ENCODE measurements at regions not wholly inside any gene's neighbourhood (a gene's known extent, or its start where the extent isn't known, plus 50 kb on each side); places are given as distances from the start of the nearest gene placed in this dataset.

- Histone ChIP-seq H3K36me3 (ENCODE audit: insufficient read depth, low read length) (no peaks in the 10 kb centered on the region), H3K9ac (ENCODE audit: low read depth, low read length) (no peak overlapping the region), H3K9me3 (ENCODE audit: control insufficient read depth, insufficient read depth, low read length) (no peaks in the 10 kb centered on the region), H3K4me1 (ENCODE audit: insufficient read depth, low read length) (peaks cover 4% of the 10 kb centered on the region; the same call in 1 of the 2 replicates)
Measured at GRCh38 chr12:98211909-98212695, 303.3 kb upstream of the TMPO start.

GRCh38 chr12:98213556-98213955, 301.8 kb upstream of the TMPO start:
- Histone ChIP-seq H3K9me3 (ENCODE audit: control insufficient read depth, insufficient read depth, low read length) (no peaks in the 10 kb centered on the region), H3K36me3 (ENCODE audit: insufficient read depth, low read length) (no peaks in the 10 kb centered on the region), H3K9ac (ENCODE audit: low read depth, low read length) (no peak overlapping the region), H3K4me1 (ENCODE audit: insufficient read depth, low read length) (peaks cover 4% of the 10 kb centered on the region; the same call in 1 of the 2 replicates)

- Histone ChIP-seq H3K4me1 (ENCODE audit: insufficient read depth, low read length) (peaks cover 11% of the 10 kb centered on the region; the same call in 1 of the 2 replicates), H3K9ac (ENCODE audit: low read depth, low read length) (no peak overlapping the region), H3K9me3 (ENCODE audit: control insufficient read depth, insufficient read depth, low read length) (no peaks in the 10 kb centered on the region), H3K36me3 (ENCODE audit: insufficient read depth, low read length) (no peaks in the 10 kb centered on the region)
Measured at GRCh38 chr12:98217257-98217656, 298.1 kb upstream of the TMPO start.

- no peak overlapping the region for H3K9ac ChIP-seq (ENCODE audit: low read depth, low read length)
- H3K36me3 ChIP-seq (ENCODE audit: insufficient read depth, low read length) = no peaks in the 10 kb centered on the region
Measured at GRCh38 chr12:98220636-98221035, 294.8 kb upstream of the TMPO start.

GRCh38 chr12:98221243-98221808, 294.1 kb upstream of the TMPO start:
- no peaks in the 10 kb centered on the region for H3K36me3 ChIP-seq (ENCODE audit: insufficient read depth, low read length)
- H3K4me1 ChIP-seq (ENCODE audit: insufficient read depth, low read length) = peaks cover 8% of the 10 kb centered on the region; the same call in 1 of the 2 replicates
- 0 out of 2 replicates have a peak, but pooled peaks cover 1% of the 10 kb centered on the region for H3K9me3 ChIP-seq (ENCODE audit: control insufficient read depth, insufficient read depth, low read length)
- no peak overlapping the region for H3K9ac ChIP-seq (ENCODE audit: low read depth, low read length)

More at GRCh38 chr12:98220636-98221035, 294.8 kb upstream of the TMPO start:
- Histone ChIP-seq H3K9me3 (ENCODE audit: control insufficient read depth, insufficient read depth, low read length) (no peaks in the 10 kb centered on the region), H3K4me1 (ENCODE audit: insufficient read depth, low read length) (peaks cover 8% of the 10 kb centered on the region; the same call in 1 of the 2 replicates)

GRCh38 chr12:98222135-98222534, 293.3 kb upstream of the TMPO start:
- Histone ChIP-seq H3K36me3 (ENCODE audit: insufficient read depth, low read length) (no peaks in the 10 kb centered on the region), H3K4me1 (ENCODE audit: insufficient read depth, low read length) (peaks cover 8% of the 10 kb centered on the region; the same call in 1 of the 2 replicates), H3K9ac (ENCODE audit: low read depth, low read length) (no peak overlapping the region), H3K9me3 (ENCODE audit: control insufficient read depth, insufficient read depth, low read length) (0 out of 2 replicates have a peak, but pooled peaks cover 2% of the 10 kb centered on the region)

- Histone ChIP-seq H3K9ac (ENCODE audit: low read depth, low read length) (no peak overlapping the region), H3K4me1 (ENCODE audit: insufficient read depth, low read length) (peaks cover 8% of the 10 kb centered on the region; the same call in 1 of the 2 replicates), H3K9me3 (ENCODE audit: control insufficient read depth, insufficient read depth, low read length) (0 out of 2 replicates have a peak, but pooled peaks cover 2% of the 10 kb centered on the region), H3K36me3 (ENCODE audit: insufficient read depth, low read length) (no peaks in the 10 kb centered on the region)
Measured at GRCh38 chr12:98224584-98225221, 290.7 kb upstream of the TMPO start.

GRCh38 chr12:98227162-98227561, 288.2 kb upstream of the TMPO start:
- no peak overlapping the region for H3K9ac ChIP-seq (ENCODE audit: low read depth, low read length)
- H3K9me3 ChIP-seq (ENCODE audit: control insufficient read depth, insufficient read depth, low read length) = 0 out of 2 replicates have a peak, but pooled peaks cover 2% of the 10 kb centered on the region
- no peaks in the 10 kb centered on the region for H3K4me1 ChIP-seq (ENCODE audit: insufficient read depth, low read length)
- no peaks in the 10 kb centered on the region for H3K36me3 ChIP-seq (ENCODE audit: insufficient read depth, low read length)

GRCh38 chr12:98228683-98229539, 286.5 kb upstream of the TMPO start:
- Histone ChIP-seq H3K9ac (ENCODE audit: low read depth, low read length) (no peak overlapping the region), H3K4me1 (ENCODE audit: insufficient read depth, low read length) (no peaks in the 10 kb centered on the region), H3K9me3 (ENCODE audit: control insufficient read depth, insufficient read depth, low read length) (0 out of 2 replicates have a peak, but pooled peaks cover 2% of the 10 kb centered on the region), H3K36me3 (ENCODE audit: insufficient read depth, low read length) (no peaks in the 10 kb centered on the region)

- Histone ChIP-seq H3K9me3 (ENCODE audit: control insufficient read depth, insufficient read depth, low read length) (0 out of 2 replicates have a peak, but pooled peaks cover 2% of the 10 kb centered on the region), H3K36me3 (ENCODE audit: insufficient read depth, low read length) (no peaks in the 10 kb centered on the region), H3K4me1 (ENCODE audit: insufficient read depth, low read length) (no peaks in the 10 kb centered on the region), H3K9ac (ENCODE audit: low read depth, low read length) (no peak overlapping the region)
Measured at GRCh38 chr12:98229540-98229924, 285.9 kb upstream of the TMPO start.

GRCh38 chr12:98232753-98233390, 282.5 kb upstream of the TMPO start:
- H3K36me3 ChIP-seq (ENCODE audit: insufficient read depth, low read length) = no peaks in the 10 kb centered on the region
- no peaks in the 10 kb centered on the region for H3K4me1 ChIP-seq (ENCODE audit: insufficient read depth, low read length)
- H3K9me3 ChIP-seq (ENCODE audit: control insufficient read depth, insufficient read depth, low read length) = no peaks in the 10 kb centered on the region
- H3K9ac ChIP-seq (ENCODE audit: low read depth, low read length) = no peak overlapping the region

GRCh38 chr12:98235301-98235700, 280.1 kb upstream of the TMPO start:
- Histone ChIP-seq H3K9ac (ENCODE audit: low read depth, low read length) (no peak overlapping the region), H3K36me3 (ENCODE audit: insufficient read depth, low read length) (no peaks in the 10 kb centered on the region), H3K9me3 (ENCODE audit: control insufficient read depth, insufficient read depth, low read length) (no peaks in the 10 kb centered on the region), H3K4me1 (ENCODE audit: insufficient read depth, low read length) (no peaks in the 10 kb centered on the region)

- Histone ChIP-seq H3K4me1 (ENCODE audit: insufficient read depth, low read length) (no peaks in the 10 kb centered on the region), H3K9me3 (ENCODE audit: control insufficient read depth, insufficient read depth, low read length) (no peaks in the 10 kb centered on the region), H3K36me3 (ENCODE audit: insufficient read depth, low read length) (no peaks in the 10 kb centered on the region), H3K9ac (ENCODE audit: low read depth, low read length) (no peak overlapping the region)
Measured at GRCh38 chr12:98238515-98239130, 276.8 kb upstream of the TMPO start.
